ENCODE measurements at regions not wholly inside any gene's neighbourhood (a gene's known extent, or its start where the extent isn't known, plus 50 kb on each side); places are given as distances from the start of the nearest gene placed in this dataset.

DNA sequence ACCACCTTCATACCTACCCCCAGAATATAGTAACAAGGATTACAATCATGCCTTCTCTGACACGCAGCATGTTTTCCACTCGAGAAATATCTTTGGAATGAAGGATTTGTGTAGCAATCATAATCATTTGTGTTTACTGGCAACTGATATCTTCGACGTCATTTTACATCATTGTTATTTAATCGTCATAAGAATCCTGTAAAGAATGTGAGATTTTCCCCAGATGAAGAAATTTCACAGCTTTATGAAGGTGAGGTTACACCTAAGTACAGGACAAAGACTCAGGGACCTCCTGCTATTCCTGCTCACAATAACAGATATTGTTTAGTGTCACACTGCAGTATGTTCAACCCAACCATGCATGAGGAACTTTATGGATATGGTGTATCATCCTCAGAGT is 198.2 kb upstream of the LDB2 start:
- DNase-seq = no peak

GRCh38 chr4:17095771-17096170 is 197.3 kb upstream of the LDB2 start:
- no peak for DNase-seq

- DNase-seq = no peak
Measured at GRCh38 chr4:17094876-17095210, 196.4 kb upstream of the LDB2 start.

GRCh38 chr4:17094159-17094875 is 195.9 kb upstream of the LDB2 start:
- DNase-seq = no peak

- DNase-seq = no peak
Measured at GRCh38 chr4:17093481-17093880, 195.0 kb upstream of the LDB2 start.

DNA sequence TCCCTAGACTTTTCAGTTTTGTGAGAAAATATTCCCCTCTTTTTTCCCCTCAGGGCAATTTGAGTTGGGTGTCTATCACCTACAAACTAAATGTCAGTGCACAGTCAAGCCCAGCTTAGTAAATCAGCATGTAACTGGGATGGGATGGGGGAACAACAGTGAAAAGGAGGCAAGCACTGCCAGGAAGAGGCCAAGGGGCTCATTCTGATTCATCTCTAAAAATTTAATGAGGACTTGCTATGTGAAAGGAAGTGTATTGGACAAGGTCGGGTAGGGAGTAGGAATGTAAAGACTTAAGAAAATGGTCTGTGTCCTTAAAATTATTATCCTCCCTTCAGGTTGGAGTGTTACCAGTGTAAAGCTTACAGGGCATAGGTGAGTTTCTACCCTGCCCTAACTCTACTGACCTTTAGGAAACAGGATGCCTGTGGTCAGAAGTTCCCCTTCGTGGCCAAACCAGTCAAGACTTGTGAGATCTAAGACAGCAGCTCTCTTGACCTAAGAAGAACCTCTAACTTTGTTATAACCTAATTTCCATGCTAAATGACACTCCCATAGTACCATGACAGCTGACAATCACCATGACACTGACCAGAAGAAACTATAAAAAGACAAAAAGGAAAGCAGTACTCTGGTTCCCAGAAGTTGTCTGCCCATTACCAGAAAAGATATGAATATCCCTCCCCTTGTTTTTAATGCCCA is 194.4 kb upstream of the LDB2 start:
- DNase-seq = no peak

- DNase-seq = no peak
Measured at GRCh38 chr4:17091104-17091503, 192.7 kb upstream of the LDB2 start.

- DNase-seq = no peak
Measured at GRCh38 chr4:17090063-17090462, 191.6 kb upstream of the LDB2 start.

DNA sequence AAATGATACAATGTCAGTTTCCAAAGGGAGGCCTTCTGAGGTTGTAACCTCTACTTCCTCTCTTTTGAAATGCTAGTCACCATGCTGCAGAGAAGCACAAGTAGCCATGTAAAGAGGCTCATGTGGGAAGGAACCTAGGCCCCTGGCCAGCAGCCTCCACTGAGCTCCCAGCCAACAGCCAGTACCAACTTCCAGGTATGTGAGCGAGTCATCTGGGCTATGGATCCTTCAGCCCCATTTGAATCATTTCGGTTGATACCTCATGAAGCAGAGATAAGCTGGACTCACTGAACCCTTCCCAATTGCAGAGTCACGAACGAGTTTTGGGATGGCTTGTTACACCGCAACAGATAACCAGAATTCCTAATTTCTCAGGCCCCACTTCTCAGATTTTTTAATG is 187.0 kb upstream of the LDB2 start:
- no peak for DNase-seq

DNA sequence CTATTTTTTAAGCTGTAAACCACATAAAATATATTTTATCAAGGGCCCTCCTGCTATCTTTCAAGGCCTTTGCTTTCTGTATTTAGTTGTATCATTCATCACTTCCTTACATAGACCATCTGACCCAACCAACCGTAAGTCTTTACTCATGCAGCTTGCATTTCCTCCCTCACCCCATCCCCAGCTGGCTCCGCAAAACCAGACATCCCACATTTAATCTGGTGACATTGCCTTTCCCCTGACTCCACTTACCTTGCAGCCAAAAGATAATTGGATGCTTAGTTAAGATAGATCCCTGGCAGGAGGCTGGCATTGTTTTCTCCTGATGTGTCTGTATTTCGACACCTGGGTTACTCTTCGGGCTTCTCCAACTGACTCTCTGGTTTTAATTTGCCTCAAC is 183.7 kb upstream of the LDB2 start:
- no peak for DNase-seq

GRCh38 chr4:17081179-17081578 is 182.7 kb upstream of the LDB2 start:
- no peak for DNase-seq

DNA sequence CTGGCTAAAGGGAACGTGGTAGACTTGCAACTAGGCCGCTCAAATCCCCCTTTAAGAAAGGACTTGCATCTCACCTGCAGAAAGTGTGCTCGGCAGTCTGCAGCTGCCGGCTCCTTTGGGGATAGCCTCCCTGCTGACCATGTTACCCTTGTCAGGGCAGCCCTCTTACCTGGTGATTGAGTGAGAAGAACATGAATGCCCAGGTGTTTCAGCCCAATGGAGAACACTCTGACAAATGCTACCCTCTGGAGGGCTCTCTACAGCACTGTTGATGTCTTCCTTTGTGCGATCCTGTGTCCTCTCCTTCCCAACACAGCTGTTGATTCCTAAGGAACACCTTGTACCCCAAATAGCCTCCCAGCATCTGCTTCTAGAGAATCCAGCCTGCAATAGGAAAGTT is 178.7 kb upstream of the LDB2 start:
- DNase-seq = no peak

DNA sequence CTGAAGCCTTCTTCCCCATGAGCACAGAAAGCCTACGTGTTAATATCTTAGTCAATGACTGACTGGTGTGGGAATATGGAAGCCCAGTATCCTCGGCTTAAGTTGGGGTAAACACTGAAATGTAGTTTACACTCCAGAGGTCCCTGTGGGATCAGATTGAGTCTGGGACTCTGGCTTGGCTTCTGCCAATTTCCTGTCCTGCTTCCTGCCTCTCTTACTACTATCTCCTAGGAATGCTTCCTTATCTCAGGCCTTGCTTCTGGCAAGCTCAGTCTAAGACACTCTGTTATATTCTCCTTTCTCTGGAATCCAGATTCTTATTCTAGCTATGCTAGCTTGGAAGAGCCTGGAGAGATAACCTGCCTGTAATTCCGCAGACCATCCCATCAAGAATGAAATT is 174.0 kb upstream of the LDB2 start:
- DNase-seq = no peak

- DNase-seq = peak; percentile 33
Measured at GRCh38 chr4:17068891-17069290, 170.4 kb upstream of the LDB2 start.

GRCh38 chr4:17068392-17068791 is 169.9 kb upstream of the LDB2 start:
- DNase-seq = no peak

GRCh38 chr4:17066972-17067371 is 168.5 kb upstream of the LDB2 start:
- DNase-seq = no peak

DNA sequence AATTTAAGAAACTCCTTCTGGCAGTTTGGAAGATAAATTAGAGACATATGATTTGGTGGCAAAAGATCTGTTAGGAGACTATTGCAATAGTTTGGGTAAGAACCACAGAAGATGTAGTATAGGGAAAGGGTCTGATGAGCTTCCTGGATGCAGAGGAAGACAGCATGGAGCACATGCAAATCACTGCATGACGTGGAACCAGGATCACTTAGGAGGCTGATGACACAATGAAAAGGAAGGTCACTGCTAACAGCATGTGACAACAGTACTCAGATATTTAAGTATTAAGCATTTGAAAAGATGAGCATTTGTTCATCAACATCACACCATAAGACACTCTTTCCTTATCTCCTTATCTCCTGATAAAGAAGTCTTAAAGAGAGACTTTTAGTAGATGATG is 167.8 kb upstream of the LDB2 start:
- DNase-seq = no peak

DNA sequence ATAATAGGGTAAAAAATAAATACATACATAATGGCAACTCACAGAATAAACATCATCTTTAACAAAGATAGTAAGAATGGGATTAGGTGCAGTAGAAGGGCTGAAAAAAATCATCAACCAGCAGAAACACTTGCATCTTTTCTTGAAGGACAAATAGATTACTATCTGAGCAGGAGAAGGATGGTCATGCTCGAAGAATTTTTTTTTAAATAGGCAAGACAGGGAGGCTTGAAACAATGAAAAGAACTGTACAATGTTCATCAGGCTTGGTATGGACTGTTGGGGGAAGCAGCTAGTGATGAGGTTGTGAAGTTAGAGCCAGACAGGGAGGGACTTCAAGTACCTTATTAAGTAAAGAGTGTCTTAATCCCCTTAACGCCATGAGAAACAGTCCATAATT is 167.4 kb upstream of the LDB2 start:
- DNase-seq = no peak

- no peak for DNase-seq
Measured at GRCh38 chr4:17064959-17065358, 166.5 kb upstream of the LDB2 start.

DNA sequence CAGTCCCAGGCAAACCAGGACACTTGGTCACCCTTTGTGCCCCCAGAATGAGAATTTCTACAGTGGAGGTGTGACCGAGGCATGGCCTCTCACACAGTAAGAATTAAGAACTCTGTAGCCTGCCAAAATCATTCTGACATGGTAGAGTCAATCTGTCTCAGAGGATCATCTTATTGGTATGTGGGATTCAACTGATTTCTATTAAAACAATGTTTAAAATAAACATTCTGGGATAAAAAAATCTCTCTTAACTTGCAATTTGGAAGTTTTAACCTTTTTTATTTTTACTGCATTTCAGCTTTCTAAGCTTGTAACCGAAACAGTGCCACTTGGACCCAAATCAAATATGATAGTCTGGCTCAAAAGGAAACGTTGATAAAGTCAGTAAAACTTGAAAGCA is 165.4 kb upstream of the LDB2 start:
- no peak for DNase-seq

GRCh38 chr4:17060230-17060629 is 161.8 kb upstream of the LDB2 start:
- no peak for DNase-seq

GRCh38 chr4:17058916-17059741 is 160.7 kb upstream of the LDB2 start:
- no peak for DNase-seq

- DNase-seq = no peak
Measured at GRCh38 chr4:17058536-17058915, 160.1 kb upstream of the LDB2 start.

- DNase-seq = no peak
Measured at GRCh38 chr4:17057035-17057434, 158.6 kb upstream of the LDB2 start.

Data from NCI-H1105 treated with DMSO at 0.1 percent for 48 hours (cell line).